Neural cell (in vitro differentiated cells): ENCODE measurements at regions not wholly inside any gene's neighbourhood (a gene's known extent, or its start where the extent isn't known, plus 50 kb on each side); places are given as distances from the start of the nearest gene placed in this dataset.

Experiments
- H2AFZ ChIP-seq: fragments of 200-600, 300-800 bp; sonication (generic), shearing (Covaris generic); 2 replicates; pipeline ENCODE4 v1.6.0; 2014; ENCODE audit warnings: low read depth, mild to moderate bottlenecking, antibody characterized with exemption, low read length, moderate library complexity
- H3F3A ChIP-seq: fragments of 200-600 bp; shearing (Covaris generic); 2 replicates; pipeline ENCODE4 v1.6.1; 2016; ENCODE audit warnings: mild to moderate bottlenecking, moderate library complexity, mixed read lengths, antibody characterized with exemption, low read length; ENCODE audit not compliant: insufficient read depth, poor library complexity, severe bottlenecking
- H3K27ac ChIP-seq: fragments of 200-600, 300-800 bp; sonication (generic), shearing (Covaris generic); 2 replicates; pipeline ENCODE4 v1.5.1; 2014; ENCODE audit warnings: mild to moderate bottlenecking, low read length, moderate library complexity
- H3K27me3 ChIP-seq: fragments of 300-800, 200-600 bp; sonication (generic), shearing (Covaris generic); 2 replicates; pipeline ENCODE4 v1.6.0; 2014; ENCODE audit warnings: mild to moderate bottlenecking, low read depth, low read length, moderate library complexity; ENCODE audit not compliant: insufficient read depth
- H3K36me3 ChIP-seq: fragments of 300-800, 200-600 bp; sonication (generic), shearing (Covaris generic); 2 replicates; pipeline ENCODE4 v1.5.1; 2014; ENCODE audit warnings: mild to moderate bottlenecking, antibody characterized with exemption, low read length, moderate library complexity; ENCODE audit not compliant: insufficient read depth
- H3K4me2 ChIP-seq: fragments of 300-800, 200-600 bp; sonication (generic), shearing (Covaris generic); 2 replicates; pipeline ENCODE4 v1.6.0; 2014; ENCODE audit warnings: mild to moderate bottlenecking, low read length
- H3K4me3 ChIP-seq: fragments of 300-800, 200-600 bp; sonication (generic), shearing (Covaris generic); 2 replicates; pipeline ENCODE4 v1.5.1; 2014; ENCODE audit warnings: mild to moderate bottlenecking, low read length, moderate library complexity
- H3K79me2 ChIP-seq: fragments of 200-600 bp; shearing (Covaris generic); replicated peaks from 2 replicates; pipeline ENCODE4 v1.6.0; 2014; ENCODE audit warnings: mild to moderate bottlenecking, low read length, moderate library complexity; ENCODE audit not compliant: insufficient read depth
- H3K9ac ChIP-seq: fragments of 300-800, 200-600 bp; sonication (generic), shearing (Covaris generic); 2 replicates; pipeline ENCODE4 v1.6.1; 2016; ENCODE audit warnings: mild to moderate bottlenecking, low read length, mixed read lengths
- H3K9me2 ChIP-seq: fragments of 200-600 bp; shearing (Covaris generic); 2 replicates; pipeline ENCODE4 v1.6.1; 2016; ENCODE audit warnings: mild to moderate bottlenecking, low read length, mixed read lengths; ENCODE audit not compliant: insufficient read depth
- H3K9me3 ChIP-seq: fragments of 200-600, 300-800 bp; sonication (generic), shearing (Covaris generic); 2 replicates; pipeline ENCODE4 v1.6.1; 2016; ENCODE audit warnings: mild to moderate bottlenecking, mixed run types, low read length, moderate library complexity, mixed read lengths
- H4K20me1 ChIP-seq: fragments of 200-600 bp; shearing (Covaris generic); 2 replicates; pipeline ENCODE4 v1.6.1; 2016; ENCODE audit warnings: mild to moderate bottlenecking, mixed run types; ENCODE audit not compliant: insufficient read depth
- CTCF ChIP-seq: fragments of 450-650 bp; IDR thresholded peaks from 2 replicates; pipeline ENCODE4 v1.5.1; 2014; ENCODE audit warnings: antibody characterized with exemption, mild to moderate bottlenecking, moderate library complexity; ENCODE audit not compliant: poor library complexity, severe bottlenecking
- EP300 ChIP-seq: fragments of 450-650 bp; conservative IDR thresholded peaks from 2 replicates; pipeline ENCODE4 v1.6.1; 2014; ENCODE audit warnings: antibody characterized with exemption, mild to moderate bottlenecking, moderate library complexity; ENCODE audit not compliant: poor library complexity, severe bottlenecking
- EZH2 ChIP-seq: fragments of 200-600, 300-800 bp; shearing (Covaris generic), sonication (generic); IDR thresholded peaks from 2 replicates; pipeline ENCODE4 v1.6.1; 2014; ENCODE audit warnings: antibody characterized with exemption, low read length, borderline replicate concordance, mild to moderate bottlenecking; ENCODE audit not compliant: insufficient read depth, poor library complexity, severe bottlenecking
- MXI1 ChIP-seq: fragments of 450-650 bp; conservative IDR thresholded peaks from 2 replicates; pipeline ENCODE4 v1.6.1; 2014; ENCODE audit warnings: antibody characterized with exemption, mild to moderate bottlenecking; ENCODE audit not compliant: poor library complexity, severe bottlenecking
- POLR2AphosphoS5 ChIP-seq: IDR thresholded peaks from 2 replicates; pipeline ENCODE4 v1.6.1; 2012
- RAD21 ChIP-seq: fragments of 450-650 bp; conservative IDR thresholded peaks from 2 replicates; pipeline ENCODE4 v1.6.1; 2014; ENCODE audit warnings: antibody characterized with exemption, mild to moderate bottlenecking, moderate library complexity
- REST ChIP-seq: IDR thresholded peaks from 2 replicates; pipeline ENCODE4 v1.6.1; 2012; ENCODE audit warnings: borderline replicate concordance
- SMC3 ChIP-seq: fragments of 450-650 bp; conservative IDR thresholded peaks from 2 replicates; pipeline ENCODE4 v1.6.1; 2014; ENCODE audit warnings: antibody characterized with exemption, mild to moderate bottlenecking, moderate library complexity; ENCODE audit not compliant: poor library complexity
- TAF1 ChIP-seq: IDR thresholded peaks from 2 replicates; pipeline ENCODE4 v1.6.1; 2012; ENCODE audit warnings: low read depth

GRCh38 chr6:168953461-168953860 is 300.2 kb downstream of the THBS2 start:
- no peak overlapping the region for H3K4me3 ChIP-seq
- H2AFZ ChIP-seq: no peak overlapping the region
- no peaks in the 10 kb centered on the region for H3K36me3 ChIP-seq
- no peak overlapping the region for H3K4me2 ChIP-seq
- no peaks in the 10 kb centered on the region for H3K79me2 ChIP-seq
- no peaks in the 10 kb centered on the region for H3F3A ChIP-seq
- no peaks in the 10 kb centered on the region for H4K20me1 ChIP-seq
- H3K9me2 ChIP-seq: no peaks in the 10 kb centered on the region
- no peaks in the 10 kb centered on the region for H3K27me3 ChIP-seq
- no peak for TF ChIP-seq RAD21
- no peak for TF ChIP-seq EZH2
- TF ChIP-seq REST: no peak
- no peak for TF ChIP-seq CTCF
- TF ChIP-seq TAF1: no peak
- no peak overlapping the region for H3K9ac ChIP-seq
- H3K27ac ChIP-seq: no peak overlapping the region
- no peaks in the 10 kb centered on the region for H3K9me3 ChIP-seq

- no peaks in the 10 kb centered on the region for H3K36me3 ChIP-seq
- no peak overlapping the region for H3K9ac ChIP-seq
- no peak overlapping the region for H3K4me2 ChIP-seq
- H3K27me3 ChIP-seq: no peaks in the 10 kb centered on the region
- TF ChIP-seq EZH2: no peak
- no peak for TF ChIP-seq RAD21
- TF ChIP-seq EP300: no peak
- no peak for TF ChIP-seq REST
- TF ChIP-seq POLR2AphosphoS5: no peak
- TF ChIP-seq MXI1: no peak
- TF ChIP-seq CTCF: no peak
- TF ChIP-seq TAF1: no peak
- TF ChIP-seq SMC3: no peak
- no peaks in the 10 kb centered on the region for H3F3A ChIP-seq
- no peaks in the 10 kb centered on the region for H3K79me2 ChIP-seq
- H3K9me2 ChIP-seq: no peaks in the 10 kb centered on the region
- H4K20me1 ChIP-seq: no peaks in the 10 kb centered on the region
- H3K9me3 ChIP-seq: no peaks in the 10 kb centered on the region
- no peak overlapping the region for H2AFZ ChIP-seq
- no peak overlapping the region for H3K27ac ChIP-seq
- no peak overlapping the region for H3K4me3 ChIP-seq
Measured at GRCh38 chr6:168951217-168951616, 302.4 kb downstream of the THBS2 start.
